H1 (cell line): ENCODE measurements at regions not wholly inside any gene's neighbourhood (a gene's known extent, or its start where the extent isn't known, plus 50 kb on each side); places are given as distances from the start of the nearest gene placed in this dataset.

Experiments used
- CTCF ChIA-PET: fragments of 300-600 bp; sonication (Branson Sonifier 250); formaldehyde crosslinking; loops from one replicate; lab custom pipeline; 2021; ENCODE audit not compliant: partially characterized antibody; lab: Charles Lee
- POLR2A ChIA-PET: fragments of 300-600 bp; sonication (Branson Sonifier 250); formaldehyde crosslinking; loops from one replicate; lab custom pipeline; 2021; ENCODE audit warnings: inconsistent platforms; ENCODE audit not compliant: partially characterized antibody; lab: Charles Lee
- DNase-seq, 2 experiments: peaks; one replicate each; pipeline versions ENCODE4 v3.0.0 to v3.0.0-alpha.2; 2010 to 2022; ENCODE audit warnings: low spot score in 2 of 2, low read depth in 1 of 2, mixed read lengths in 1 of 2
- FAIRE-seq: peaks from 2 replicates; lab custom pipeline; 2011; peaks lifted over from hg19 to GRCh38; lab: Jason Lieb, UNC
- H2AFZ ChIP-seq: 2 replicates; pipeline ENCODE4 v1.8.1; 2012; ENCODE audit warnings: low read length, inconsistent platforms
- H2AK5ac ChIP-seq: 2 replicates; pipeline ENCODE4 v1.6.1; 2013; ENCODE audit warnings: low read depth, low read length
- H2BK120ac ChIP-seq: replicated peaks from 2 replicates; pipeline ENCODE3; 2013; ENCODE audit warnings: low read depth, low read length, inconsistent platforms
- H2BK12ac ChIP-seq: 2 replicates; pipeline ENCODE4 v1.6.1; 2013; ENCODE audit warnings: low read depth, low read length
- H2BK15ac ChIP-seq: 2 replicates; pipeline ENCODE4 v1.6.1; 2013; ENCODE audit warnings: low read length
- H2BK20ac ChIP-seq: 2 replicates; pipeline ENCODE4 v1.6.1; 2013; ENCODE audit warnings: low read length
- H2BK5ac ChIP-seq: 2 replicates; pipeline ENCODE4 v1.6.1; 2013; ENCODE audit warnings: low read depth, low read length
- H3K14ac ChIP-seq: 2 replicates; pipeline ENCODE4 v1.6.1; 2013; ENCODE audit warnings: inconsistent platforms; ENCODE audit not compliant: insufficient read length
- H3K18ac ChIP-seq: 2 replicates; pipeline ENCODE4 v1.6.1; 2013; ENCODE audit warnings: low read length; ENCODE audit errors: extremely low read depth
- H3K23ac ChIP-seq: 2 replicates; pipeline ENCODE4 v1.6.1; 2013; ENCODE audit warnings: inconsistent platforms; ENCODE audit not compliant: insufficient read length
- H3K23me2 ChIP-seq: 2 replicates; pipeline ENCODE4 v1.6.1; 2013; ENCODE audit warnings: low read depth, low read length
- H3K27ac ChIP-seq: 2 replicates; pipeline ENCODE4 v1.6.1; 2011; ENCODE audit warnings: low read depth, low read length, inconsistent platforms
- H3K27me3 ChIP-seq, 4 experiments: replicated peaks in 1 of 4; 1 replicate in 1 of 4; 2 replicates in 3 of 4; pipeline versions ENCODE4 v1.6.1 to v1.8.1; 2011 to 2013; ENCODE audit warnings: low read length in 3 of 4, mild to moderate bottlenecking in 3 of 4, inconsistent platforms in 2 of 4, mixed read lengths in 2 of 4, moderate library complexity in 1 of 4; ENCODE audit not compliant: control insufficient read depth in 3 of 4, insufficient read depth in 3 of 4; ENCODE audit errors: extremely low read depth in 1 of 4
- H3K36me3 ChIP-seq, 4 experiments: 2 replicates each; pipeline versions ENCODE4 v1.6.1 to v1.8.1; 2011 to 2013; ENCODE audit warnings: mild to moderate bottlenecking in 4 of 4, low read length in 3 of 4, moderate library complexity in 2 of 4, control low read depth in 1 of 4, inconsistent platforms in 1 of 4; ENCODE audit not compliant: insufficient read depth in 4 of 4, control insufficient read depth in 2 of 4
- H3K4ac ChIP-seq: replicated peaks from 2 replicates; pipeline ENCODE3; 2013; ENCODE audit warnings: low read length, low read depth, mixed read lengths, inconsistent platforms; ENCODE audit not compliant: insufficient read length
- H3K4me1 ChIP-seq, 4 experiments: replicated peaks in 1 of 4; 1 replicate in 1 of 4; 2 replicates in 3 of 4; pipeline versions ENCODE4 v1.6.1 to v1.8.1; 2011 to 2013; ENCODE audit warnings: low read length in 3 of 4, inconsistent platforms in 2 of 4, mixed read lengths in 1 of 4; ENCODE audit not compliant: insufficient read depth in 4 of 4, control insufficient read depth in 3 of 4
- H3K4me2 ChIP-seq, 2 experiments: 2 replicates each; pipeline versions ENCODE4 v1.6.1 to v1.8.1; 2011 to 2013; ENCODE audit warnings: low read depth in 2 of 2, low read length in 2 of 2, control low read depth in 1 of 2, inconsistent platforms in 1 of 2, mild to moderate bottlenecking in 1 of 2; ENCODE audit not compliant: insufficient read depth in 1 of 2
- H3K4me3 ChIP-seq, 4 experiments: fragments of 200-600, 300-600 bp in 1 of 4; sonication (generic), shearing (Covaris generic), sonication (Bioruptor Twin) in 1 of 4; 2 replicates each; pipeline versions ENCODE4 v1.5.1 to v1.8.1; 2011 to 2016; ENCODE audit warnings: low read length in 4 of 4, low read depth in 3 of 4, control low read depth in 2 of 4, inconsistent platforms in 2 of 4, mild to moderate bottlenecking in 2 of 4, mixed read lengths in 1 of 4, moderate library complexity in 1 of 4; ENCODE audit not compliant: insufficient read depth in 2 of 4; ENCODE audit errors: extremely low read depth in 1 of 4
- H3K56ac ChIP-seq: replicated peaks from 2 replicates; pipeline ENCODE3; 2013; ENCODE audit warnings: low read depth, mild to moderate bottlenecking, mixed read lengths, low read length, inconsistent platforms; ENCODE audit not compliant: insufficient read length
- H3K79me1 ChIP-seq: 2 replicates; pipeline ENCODE4 v1.6.1; 2013; ENCODE audit warnings: low read depth, low read length, control low read depth
- H3K79me2 ChIP-seq, 2 experiments: 2 replicates each; pipeline versions ENCODE4 v1.6.1 to v1.8.1; 2012 to 2013; ENCODE audit warnings: low read length in 2 of 2, mild to moderate bottlenecking in 2 of 2, inconsistent platforms in 1 of 2; ENCODE audit not compliant: insufficient read depth in 2 of 2, control insufficient read depth in 1 of 2
- H3K9ac ChIP-seq, 4 experiments: replicated peaks in 1 of 4; 1 replicate in 1 of 4; 2 replicates in 3 of 4; pipeline versions ENCODE4 v1.6.1 to v1.8.1; 2011 to 2013; ENCODE audit warnings: low read depth in 3 of 4, low read length in 3 of 4, control low read depth in 2 of 4, mild to moderate bottlenecking in 2 of 4, moderate library complexity in 2 of 4, inconsistent platforms in 1 of 4; ENCODE audit errors: extremely low read depth in 1 of 4
- H3K9me3 ChIP-seq, 2 experiments: 2 replicates each; pipeline versions ENCODE4 v1.6.1 to v1.8.1; 2012 to 2013; ENCODE audit warnings: mild to moderate bottlenecking in 2 of 2, moderate library complexity in 2 of 2, control low read depth in 1 of 2, inconsistent platforms in 1 of 2, low read depth in 1 of 2, low read length in 1 of 2, mixed read lengths in 1 of 2; ENCODE audit not compliant: insufficient read depth in 2 of 2
- H4K20me1 ChIP-seq, 2 experiments: replicated peaks in 1 of 2; 2 replicates each; pipeline versions ENCODE3 to v1.8.1; 2011 to 2013; ENCODE audit warnings: inconsistent platforms in 2 of 2, low read length in 2 of 2, mild to moderate bottlenecking in 1 of 2; ENCODE audit not compliant: insufficient read depth in 2 of 2, control insufficient read depth in 1 of 2
- H4K5ac ChIP-seq: 2 replicates; pipeline ENCODE4 v1.6.1; 2013; ENCODE audit warnings: low read length, low read depth, mixed read lengths, inconsistent platforms; ENCODE audit not compliant: insufficient read length
- H4K8ac ChIP-seq: 2 replicates; pipeline ENCODE4 v1.8.0; 2013; ENCODE audit warnings: mild to moderate bottlenecking, moderate library complexity, low read length, inconsistent platforms; ENCODE audit not compliant: insufficient read depth; ENCODE audit errors: extremely low read depth
- H4K91ac ChIP-seq: replicated peaks from 2 replicates; pipeline ENCODE3; 2013; ENCODE audit warnings: low read length, mixed read lengths, inconsistent platforms; ENCODE audit not compliant: insufficient read length
- ATF2 ChIP-seq: IDR thresholded peaks from 2 replicates; pipeline ENCODE4 v1.6.1; 2012; ENCODE audit warnings: low read length, inconsistent platforms
- BACH1 ChIP-seq: IDR thresholded peaks from 2 replicates; pipeline ENCODE4 v1.6.1; 2012; ENCODE audit warnings: low read length, improper control_type of control experiment
- BRCA1 ChIP-seq: IDR thresholded peaks from 2 replicates; pipeline ENCODE4 v1.6.1; 2012; ENCODE audit warnings: low read depth, low read length, improper control_type of control experiment
- CEBPB ChIP-seq: IDR thresholded peaks from 2 replicates; pipeline ENCODE4 v1.6.1; 2012; ENCODE audit warnings: low read depth, low read length
- MAX ChIP-seq: IDR thresholded peaks from 2 replicates; pipeline ENCODE4 v1.6.1; 2012; ENCODE audit warnings: inconsistent platforms
- NANOG ChIP-seq: IDR thresholded peaks from 2 replicates; pipeline ENCODE4 v1.6.1; 2011; ENCODE audit warnings: low read length, low read depth, mild to moderate bottlenecking, inconsistent platforms; ENCODE audit not compliant: insufficient read depth, poor library complexity, severe bottlenecking
- NRF1 ChIP-seq: IDR thresholded peaks from 2 replicates; pipeline ENCODE4 v1.6.1; 2011; ENCODE audit warnings: mild to moderate bottlenecking, low read depth, low read length, improper control_type of control experiment
- POU5F1 ChIP-seq: IDR thresholded peaks from 2 replicates; pipeline ENCODE4 v1.6.1; 2011; ENCODE audit warnings: low read depth, mild to moderate bottlenecking, low read length, moderate library complexity
- RFX5 ChIP-seq: IDR thresholded peaks from 2 replicates; pipeline ENCODE4 v1.6.1; 2011; ENCODE audit warnings: low read depth, low read length, improper control_type of control experiment, borderline replicate concordance
- SUZ12 ChIP-seq: fragments of 200-600 bp; sonication (generic); IDR thresholded peaks from 2 replicates; pipeline ENCODE4 v1.6.1; 2012; ENCODE audit warnings: mild to moderate bottlenecking, inconsistent platforms, low read length, moderate library complexity, mixed read lengths
- WGBS, 2 experiments: shearing (Covaris generic) in 1 of 2; methylation state at CpG; one replicate each; pipeline versions ENCODE4 v1.1.6 to v1.1.7; 2013 to 2015; ENCODE audit warnings: low lambda C conversion rate in 2 of 2, mixed read lengths in 2 of 2, inconsistent platforms in 1 of 2, low coverage in 1 of 2, missing lambda C conversion rate in 1 of 2; ENCODE audit not compliant: insufficient replicate concordance in 2 of 2, insufficient coverage in 1 of 2, insufficient read length in 1 of 2; ENCODE audit errors: extremely low coverage in 1 of 2, missing lambda C conversion rate in 1 of 2; 5-methylcytosine and 5-hydroxymethylcytosine counted together

- Histone ChIP-seq H2BK12ac (no peak overlapping the region; the same call in 1 of the 2 replicates), H3K4me2 (0 out of 4 replicates have a peak overlapping the region, but pooled peaks of 1 of the 2 experiments have one; percentile 16), H4K8ac (no peak overlapping the region), H3K4me1 (peaks cover 0 to 2% (median 0%) of the 10 kb centered on the region in 4 experiments; a peak in 2 of 7 replicates), H3K23ac (no peak overlapping the region), H4K91ac (no peak overlapping the region), H3K36me3 (no peaks in the 10 kb centered on the region), H2BK120ac (no peak overlapping the region), H2AK5ac (no peak overlapping the region), H3K14ac (no peak overlapping the region), H3K18ac (no peak overlapping the region), H3K56ac (no peak overlapping the region), H2AFZ (no peak overlapping the region), H3K9ac (no peak overlapping the region), H2BK20ac (no peak overlapping the region), H4K5ac (no peak overlapping the region), H3K79me2 (no peaks in the 10 kb centered on the region), H4K20me1 (no peaks in the 10 kb centered on the region), H3K4ac (no peak overlapping the region), H3K9me3 (no peaks in the 10 kb centered on the region), H3K79me1 (no peaks in the 10 kb centered on the region), H3K27ac (no peak overlapping the region), H3K4me3 (no peak overlapping the region), H2BK15ac (no peak overlapping the region), H3K23me2 (no peaks in the 10 kb centered on the region), H3K27me3 (no peaks in the 10 kb centered on the region), H2BK5ac (no peak overlapping the region)
- TF ChIP-seq NANOG (no peak), SUZ12 (no peak), BRCA1 (no peak), NRF1 (no peak), CEBPB (no peak), RFX5 (no peak), POU5F1 (no peak), MAX (no peak), BACH1 (no peak), ATF2 (no peak)
- CTCF ChIA-PET, result interaction anchor here (1.3 to 4.5 kb wide), 2 partner anchors 35 to 323 kb away, joined by 5 to 15 read pairs; no protein-coding TSS in a partner anchor
- FAIRE-seq (no peak), DNase-seq (no peak)
- POLR2A ChIA-PET, result interaction anchor here (0.7 to 1.4 kb wide), 4 partner anchors 11 to 1209 kb away, joined by 3 to 4 read pairs (median 3); partner anchors contain the start of genes BRCA2 and ZAR1L
- 64% methylated on average over 14 of the region's 14 CpGs; no CpG with 5 or more reads in 1 of the 2 experiments for WGBS, 2 experiments
Measured at GRCh38 chr13:31945202-31945961, 86.2 kb upstream of the FRY start.
